Gastrocnemius medialis (tissue), 4 donors: ENCODE measurements at regions not wholly inside any gene's neighbourhood (a gene's known extent, or its start where the extent isn't known, plus 50 kb on each side); places are given as distances from the start of the nearest gene placed in this dataset.

ENCODE experiments used
- POLR2A ChIP-seq, 2 donors: fragments of 450-650 bp; IDR thresholded peaks; one replicate each; pipeline ENCODE4 v1.6.1; 2017; ENCODE audit warnings: antibody characterized with exemption in 2 of 2, mild to moderate bottlenecking in 2 of 2, moderate library complexity in 2 of 2
- TF ChIP-seq, protein P1 (sequence below), 5 experiments: fragments of 450-650 bp in 3 of 5; fragments of 200-600 bp in 2 of 5; sonication (generic) in 2 of 5; IDR thresholded peaks in 4 of 5; conservative IDR thresholded peaks in 1 of 5; 1 replicate in 4 of 5; 2 replicates in 1 of 5; pipeline ENCODE4 v1.5.1; 2016 to 2019; ENCODE audit warnings: antibody characterized with exemption in 5 of 5, mild to moderate bottlenecking in 3 of 5, moderate library complexity in 3 of 5

DNA sequence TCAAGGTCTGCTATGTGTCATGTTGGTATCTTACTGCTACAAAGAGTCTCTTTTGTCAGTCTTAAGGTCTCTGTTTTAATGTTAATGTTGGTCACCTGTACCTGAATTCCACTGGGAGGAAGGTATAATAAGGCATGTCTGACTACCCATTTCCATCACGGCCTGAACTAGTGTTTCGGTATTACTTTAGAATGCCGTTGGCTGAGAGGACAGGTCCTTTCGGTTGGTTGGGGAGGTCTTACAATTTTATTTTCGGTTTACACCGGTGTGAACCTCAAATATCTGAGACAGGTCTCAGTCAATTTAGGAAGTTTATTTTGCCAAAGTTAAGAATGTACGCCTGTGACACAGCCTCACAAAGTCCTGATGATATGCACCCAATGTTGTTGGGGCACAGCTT lies 154.9 kb upstream of the ABCA1 start:
- TF ChIP-seq POLR2A (IDR thresholded peaks at IDR 0.05) = no peak
- TF ChIP-seq, protein P1, sequence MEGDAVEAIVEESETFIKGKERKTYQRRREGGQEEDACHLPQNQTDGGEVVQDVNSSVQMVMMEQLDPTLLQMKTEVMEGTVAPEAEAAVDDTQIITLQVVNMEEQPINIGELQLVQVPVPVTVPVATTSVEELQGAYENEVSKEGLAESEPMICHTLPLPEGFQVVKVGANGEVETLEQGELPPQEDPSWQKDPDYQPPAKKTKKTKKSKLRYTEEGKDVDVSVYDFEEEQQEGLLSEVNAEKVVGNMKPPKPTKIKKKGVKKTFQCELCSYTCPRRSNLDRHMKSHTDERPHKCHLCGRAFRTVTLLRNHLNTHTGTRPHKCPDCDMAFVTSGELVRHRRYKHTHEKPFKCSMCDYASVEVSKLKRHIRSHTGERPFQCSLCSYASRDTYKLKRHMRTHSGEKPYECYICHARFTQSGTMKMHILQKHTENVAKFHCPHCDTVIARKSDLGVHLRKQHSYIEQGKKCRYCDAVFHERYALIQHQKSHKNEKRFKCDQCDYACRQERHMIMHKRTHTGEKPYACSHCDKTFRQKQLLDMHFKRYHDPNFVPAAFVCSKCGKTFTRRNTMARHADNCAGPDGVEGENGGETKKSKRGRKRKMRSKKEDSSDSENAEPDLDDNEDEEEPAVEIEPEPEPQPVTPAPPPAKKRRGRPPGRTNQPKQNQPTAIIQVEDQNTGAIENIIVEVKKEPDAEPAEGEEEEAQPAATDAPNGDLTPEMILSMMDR (IDR thresholded peaks at IDR 0.05 in 4 of 5, conservative IDR thresholded peaks at IDR 0.05 in 1 of 5) = no peak
